SU-DHL-6 (cell line): ENCODE measurements at regions not wholly inside any gene's neighbourhood (a gene's known extent, or its start where the extent isn't known, plus 50 kb on each side); places are given as distances from the start of the nearest gene placed in this dataset.

Source experiments
- H2AFZ ChIP-seq: fragments of 200-600 bp; sonication (generic); 2 replicates; pipeline ENCODE4 v1.6.1; 2014; ENCODE audit warnings: low read depth, mild to moderate bottlenecking, moderate library complexity, mixed read lengths, antibody characterized with exemption, low read length; ENCODE audit not compliant: severe bottlenecking
- H3F3A ChIP-seq: fragments of 200-600 bp; shearing (Covaris generic); 2 replicates; pipeline ENCODE4 v1.6.0; 2016; ENCODE audit warnings: antibody characterized with exemption, mild to moderate bottlenecking; ENCODE audit not compliant: insufficient read depth
- H3K27ac ChIP-seq: fragments of 200-600 bp; sonication (generic); 2 replicates; pipeline ENCODE4 v1.5.1; 2016; ENCODE audit warnings: low read depth, mild to moderate bottlenecking, low read length, moderate library complexity, mixed read lengths
- H3K27me3 ChIP-seq: fragments of 200-600 bp; sonication (generic), shearing (Covaris generic); 2 replicates; pipeline ENCODE4 v1.6.0; 2014; ENCODE audit warnings: mild to moderate bottlenecking, low read length
- H3K36me3 ChIP-seq: fragments of 200-600 bp; sonication (generic); 2 replicates; pipeline ENCODE4 v1.6.1; 2014; ENCODE audit warnings: mild to moderate bottlenecking, low read length, mixed read lengths
- H3K4me2 ChIP-seq: fragments of 300-600, 200-600 bp; shearing (Covaris generic), sonication (generic); 2 replicates; pipeline ENCODE4 v1.6.0; 2014; ENCODE audit warnings: low read length, low read depth, mild to moderate bottlenecking; ENCODE audit not compliant: poor library complexity, severe bottlenecking
- H3K4me3 ChIP-seq: fragments of 200-600 bp; sonication (generic); 2 replicates; pipeline ENCODE4 v1.5.1; 2014; ENCODE audit warnings: antibody characterized with exemption, low read length, mild to moderate bottlenecking, mixed read lengths; ENCODE audit not compliant: insufficient read depth, poor library complexity, severe bottlenecking
- H3K79me2 ChIP-seq: fragments of 200-600 bp; sonication (generic); 2 replicates; pipeline ENCODE4 v1.6.1; 2014; ENCODE audit warnings: mild to moderate bottlenecking, low read length, moderate library complexity; ENCODE audit not compliant: insufficient read depth
- H3K9ac ChIP-seq: fragments of 200-600 bp; sonication (generic); 2 replicates; pipeline ENCODE4 v1.7.0; 2014; ENCODE audit warnings: mild to moderate bottlenecking, low read length
- H3K9me2 ChIP-seq: fragments of 200-600 bp; sonication (generic); replicated peaks from 2 replicates; pipeline ENCODE4 v1.6.1; 2014; ENCODE audit warnings: low read length; ENCODE audit not compliant: insufficient read depth
- H3K9me3 ChIP-seq: fragments of 200-600 bp; sonication (generic); 2 replicates; pipeline ENCODE4 v1.6.1; 2014; ENCODE audit warnings: low read length, mixed read lengths; ENCODE audit not compliant: insufficient read depth
- H4K20me1 ChIP-seq: fragments of 200-600 bp; sonication (generic); 2 replicates; pipeline ENCODE4 v1.6.1; 2014; ENCODE audit warnings: low read depth, mild to moderate bottlenecking, antibody characterized with exemption, low read length, moderate library complexity, mixed read lengths
- CTCF ChIP-seq: fragments of 200-600 bp; sonication (generic); IDR thresholded peaks from one replicate; pipeline ENCODE4 v1.5.1; 2017; ENCODE audit warnings: antibody characterized with exemption, mild to moderate bottlenecking, low read length, moderate library complexity; ENCODE audit not compliant: insufficient read depth, poor library complexity, severe bottlenecking
- EZH2phosphoT487 ChIP-seq: fragments of 200-600 bp; sonication (generic), shearing (Covaris generic); conservative IDR thresholded peaks from 2 replicates; pipeline ENCODE4 v1.6.1; 2018; ENCODE audit warnings: mild to moderate bottlenecking, antibody characterized with exemption, low read length, moderate library complexity, mixed read lengths

- H2AFZ ChIP-seq, result no peak overlapping the region
- no peaks in the 10 kb centered on the region for H4K20me1 ChIP-seq
- TF ChIP-seq EZH2phosphoT487 (no peak), CTCF (no peak)
- no peaks in the 10 kb centered on the region for H3K9me2 ChIP-seq
- H3F3A ChIP-seq, result no peaks in the 10 kb centered on the region
- H3K79me2 ChIP-seq, result no peaks in the 10 kb centered on the region
- H3K27ac ChIP-seq, result no peak overlapping the region
- H3K27me3 ChIP-seq, result no peaks in the 10 kb centered on the region
- no peak overlapping the region for H3K4me2 ChIP-seq
- H3K4me3 ChIP-seq, result no peak overlapping the region
- no peak overlapping the region for H3K9ac ChIP-seq
- no peaks in the 10 kb centered on the region for H3K9me3 ChIP-seq
- H3K36me3 ChIP-seq, result no peaks in the 10 kb centered on the region
These were observed 572.7 kb downstream of the SOX6 start for GRCh38 chr11:15783619-15784018.

GRCh38 chr11:15793043-15793996 is 563.0 kb downstream of the SOX6 start:
- no peak overlapping the region for H2AFZ ChIP-seq
- TF ChIP-seq EZH2phosphoT487 (no peak), CTCF (no peak)
- H3K27me3 ChIP-seq, result no peaks in the 10 kb centered on the region
- no peaks in the 10 kb centered on the region for H3K79me2 ChIP-seq
- H3K27ac ChIP-seq, result no peak overlapping the region
- no peaks in the 10 kb centered on the region for H3K9me2 ChIP-seq
- H3K9ac ChIP-seq, result no peak overlapping the region
- no peaks in the 10 kb centered on the region for H3K36me3 ChIP-seq
- no peaks in the 10 kb centered on the region for H3F3A ChIP-seq
- H3K4me2 ChIP-seq, result no peak overlapping the region
- H3K4me3 ChIP-seq, result no peak overlapping the region
- no peaks in the 10 kb centered on the region for H4K20me1 ChIP-seq
- H3K9me3 ChIP-seq, result no peaks in the 10 kb centered on the region

GRCh38 chr11:15794361-15795150 is 561.8 kb downstream of the SOX6 start:
- H3K27me3 ChIP-seq, result no peaks in the 10 kb centered on the region
- no peak overlapping the region for H3K27ac ChIP-seq
- no peaks in the 10 kb centered on the region for H3K9me2 ChIP-seq
- no peak overlapping the region for H3K4me2 ChIP-seq
- no peaks in the 10 kb centered on the region for H4K20me1 ChIP-seq
- no peaks in the 10 kb centered on the region for H3K36me3 ChIP-seq
- no peak overlapping the region for H3K9ac ChIP-seq
- H3K79me2 ChIP-seq, result no peaks in the 10 kb centered on the region
- no peaks in the 10 kb centered on the region for H3K9me3 ChIP-seq
- H3K4me3 ChIP-seq, result no peak overlapping the region
- no peak overlapping the region for H2AFZ ChIP-seq
- no peaks in the 10 kb centered on the region for H3F3A ChIP-seq
- TF ChIP-seq EZH2phosphoT487 (no peak), CTCF (no peak)
